Thoracic aorta (tissue), 2 donors: ENCODE measurements at regions not wholly inside any gene's neighbourhood (a gene's known extent, or its start where the extent isn't known, plus 50 kb on each side); places are given as distances from the start of the nearest gene placed in this dataset.

Experiments
- ATAC-seq: fragments of 150-250 bp; one replicate; pipeline ENCODE4 v1.8.0; 2017; ENCODE audit warnings: low read depth; ENCODE audit not compliant: insufficient number of reproducible peaks, low FRiP score
- DNase-seq: peaks from one replicate; pipeline ENCODE4 v3.0.0-alpha.2; 2020; ENCODE audit warnings: low spot score
- H3K27ac ChIP-seq, 2 donors: fragments of 200-600 bp; sonication (generic); 1 replicate in 1 of 2; 2 replicates in 1 of 2; pipeline ENCODE4 v1.5.1; 2016; ENCODE audit warnings: mild to moderate bottlenecking in 2 of 2, moderate library complexity in 2 of 2
- H3K27me3 ChIP-seq: fragments of 200-600 bp; sonication (generic); replicated peaks from 2 replicates; pipeline ENCODE4 v1.6.0; 2016; ENCODE audit warnings: mild to moderate bottlenecking; ENCODE audit not compliant: insufficient read depth
- H3K36me3 ChIP-seq: fragments of 200-600 bp; sonication (generic); one replicate; pipeline ENCODE4 v1.5.1; 2016
- H3K4me1 ChIP-seq, 2 donors: fragments of 200-600 bp; sonication (generic); 1 replicate in 1 of 2; 2 replicates in 1 of 2; pipeline versions ENCODE4 v1.5.1 to v1.6.0; 2016; ENCODE audit warnings: low read depth in 2 of 2, mild to moderate bottlenecking in 1 of 2; ENCODE audit not compliant: control insufficient read depth in 1 of 2
- H3K4me3 ChIP-seq: fragments of 200-600 bp; sonication (generic); 2 replicates; pipeline ENCODE4 v1.5.1; 2016; ENCODE audit warnings: mild to moderate bottlenecking
- H3K9me3 ChIP-seq: fragments of 200-600 bp; sonication (generic); 2 replicates; pipeline ENCODE4 v1.5.1; 2016
- TF ChIP-seq, protein P1 (sequence below): fragments of 200-600 bp; sonication (generic); IDR thresholded peaks from one replicate; pipeline ENCODE4 v1.5.1; 2019; ENCODE audit warnings: antibody characterized with exemption

DNA sequence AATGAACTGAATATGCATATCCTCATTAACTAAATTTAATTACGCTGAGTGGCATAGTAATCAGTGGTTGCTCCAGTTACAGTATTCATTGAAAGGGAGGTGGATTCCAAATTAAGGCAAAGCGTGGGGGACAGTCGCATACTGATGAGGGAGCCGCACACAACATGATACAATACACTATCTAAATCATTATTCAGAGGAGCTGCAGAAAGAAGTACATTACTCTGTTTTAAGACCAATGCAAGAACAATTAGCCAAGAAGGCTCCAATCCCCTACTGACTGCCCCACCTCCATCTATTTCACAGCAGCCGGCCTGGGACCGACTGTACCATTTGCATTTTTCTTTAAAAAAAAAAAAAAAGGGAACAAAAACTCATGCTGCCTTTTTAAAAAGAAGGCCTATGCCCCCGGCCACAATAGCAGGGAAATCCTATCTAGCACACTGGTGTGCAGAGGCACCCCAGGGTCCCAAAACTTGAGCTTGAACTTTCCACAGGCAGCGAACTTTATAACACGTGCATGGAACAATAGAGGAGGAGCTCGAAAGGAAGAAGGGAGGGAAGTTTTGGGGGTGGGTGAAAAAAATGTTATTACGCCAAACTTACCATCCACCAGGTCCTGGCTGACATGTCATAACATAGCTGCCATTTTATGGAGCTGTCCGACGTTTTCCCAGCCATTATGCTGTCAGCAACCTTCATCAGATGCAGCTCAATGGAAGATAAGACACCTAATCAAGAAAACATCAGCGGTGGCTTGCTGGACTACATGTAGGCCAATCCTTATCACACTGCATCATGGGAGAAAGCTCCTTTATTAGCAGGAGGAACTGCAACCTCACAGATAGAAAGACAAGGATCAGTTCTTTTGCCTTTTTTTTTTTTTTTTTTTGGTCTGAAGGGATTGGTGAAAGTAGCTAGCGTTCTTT lies 161.6 kb downstream of the ZDHHC21 start:
- no peaks in the 10 kb centered on the region for H3K36me3 ChIP-seq
- H3K27ac ChIP-seq: no peak overlapping the region
- no peak overlapping the region for H3K4me3 ChIP-seq
- no peaks in the 10 kb centered on the region for H3K9me3 ChIP-seq
- H3K4me1 ChIP-seq: no peaks in the 10 kb centered on the region
- DNase-seq (no peak), ATAC-seq (no peak)
- H3K27me3 ChIP-seq: no peaks in the 10 kb centered on the region
- TF ChIP-seq, protein P1, sequence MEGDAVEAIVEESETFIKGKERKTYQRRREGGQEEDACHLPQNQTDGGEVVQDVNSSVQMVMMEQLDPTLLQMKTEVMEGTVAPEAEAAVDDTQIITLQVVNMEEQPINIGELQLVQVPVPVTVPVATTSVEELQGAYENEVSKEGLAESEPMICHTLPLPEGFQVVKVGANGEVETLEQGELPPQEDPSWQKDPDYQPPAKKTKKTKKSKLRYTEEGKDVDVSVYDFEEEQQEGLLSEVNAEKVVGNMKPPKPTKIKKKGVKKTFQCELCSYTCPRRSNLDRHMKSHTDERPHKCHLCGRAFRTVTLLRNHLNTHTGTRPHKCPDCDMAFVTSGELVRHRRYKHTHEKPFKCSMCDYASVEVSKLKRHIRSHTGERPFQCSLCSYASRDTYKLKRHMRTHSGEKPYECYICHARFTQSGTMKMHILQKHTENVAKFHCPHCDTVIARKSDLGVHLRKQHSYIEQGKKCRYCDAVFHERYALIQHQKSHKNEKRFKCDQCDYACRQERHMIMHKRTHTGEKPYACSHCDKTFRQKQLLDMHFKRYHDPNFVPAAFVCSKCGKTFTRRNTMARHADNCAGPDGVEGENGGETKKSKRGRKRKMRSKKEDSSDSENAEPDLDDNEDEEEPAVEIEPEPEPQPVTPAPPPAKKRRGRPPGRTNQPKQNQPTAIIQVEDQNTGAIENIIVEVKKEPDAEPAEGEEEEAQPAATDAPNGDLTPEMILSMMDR: no peak

DNA sequence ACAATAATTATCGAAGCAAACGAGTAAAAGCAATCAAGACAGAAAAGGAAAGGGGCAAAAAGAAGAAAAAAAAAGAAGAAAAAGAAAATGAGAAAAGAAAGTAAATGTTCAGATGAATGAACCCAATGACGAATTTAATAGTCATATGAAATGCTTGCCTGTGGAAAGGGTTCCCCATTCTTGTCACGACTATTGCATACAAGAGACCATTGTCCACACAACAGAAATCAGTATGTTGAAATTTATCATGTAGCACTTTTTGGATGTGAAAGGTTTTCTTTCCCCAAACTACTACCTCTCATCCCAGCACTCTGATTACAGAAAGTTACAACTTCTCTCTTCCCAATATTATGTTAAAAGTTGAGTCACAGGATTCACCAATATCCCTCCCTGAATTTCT lies 162.4 kb downstream of the ZDHHC21 start:
- TF ChIP-seq, protein P1: no peak
- no peak overlapping the region for H3K27ac ChIP-seq
- DNase-seq: no peak
- no peaks in the 10 kb centered on the region for H3K27me3 ChIP-seq
- H3K9me3 ChIP-seq: no peaks in the 10 kb centered on the region
- no peaks in the 10 kb centered on the region for H3K4me1 ChIP-seq
- no peak overlapping the region for H3K4me3 ChIP-seq
- no peak for ATAC-seq
- H3K36me3 ChIP-seq: no peaks in the 10 kb centered on the region

DNA sequence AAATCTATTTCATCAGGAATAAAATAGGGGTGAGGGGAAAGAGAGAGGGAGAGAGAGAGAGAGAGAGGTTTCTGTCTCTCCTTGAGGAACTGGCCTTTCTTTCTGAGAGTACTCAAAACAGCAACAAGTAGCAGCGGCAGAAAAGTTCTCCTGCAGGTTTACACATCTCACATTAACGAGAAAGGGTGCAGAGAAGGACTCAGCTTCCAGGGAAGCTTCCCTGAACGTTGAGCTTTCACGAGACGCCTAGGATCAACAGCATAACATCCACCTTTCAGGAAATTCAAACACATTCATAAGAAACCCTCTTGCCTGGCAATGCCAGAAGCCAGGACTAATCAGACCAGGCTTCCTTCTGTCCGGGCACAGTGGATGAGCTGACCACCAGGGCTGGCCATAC lies 162.9 kb downstream of the ZDHHC21 start:
- H3K4me3 ChIP-seq: no peak overlapping the region
- H3K27ac ChIP-seq: no peak overlapping the region
- no peak for ATAC-seq

DNA sequence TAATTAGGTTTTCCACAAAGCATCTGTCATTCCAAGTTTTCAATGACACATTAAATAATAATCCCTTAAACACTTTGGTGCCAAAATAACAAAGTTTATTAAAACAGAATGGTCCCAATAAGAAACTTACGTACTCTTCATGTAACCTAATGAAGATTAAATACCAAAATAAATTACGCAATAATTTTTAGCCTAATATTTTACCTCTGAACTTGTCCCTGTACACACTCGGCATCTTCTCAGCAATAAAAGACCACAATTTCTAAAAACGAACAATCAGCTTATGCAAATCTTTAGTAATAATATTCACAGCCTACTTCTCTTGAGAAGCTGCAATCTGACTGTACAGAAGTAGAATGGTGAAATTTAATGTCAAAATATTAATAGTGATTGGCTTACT lies 163.6 kb downstream of the ZDHHC21 start:
- DNase-seq: no peak
- ATAC-seq: no peak
- Histone ChIP-seq H3K36me3 (no peaks in the 10 kb centered on the region), H3K4me3 (no peak overlapping the region), H3K27me3 (no peaks in the 10 kb centered on the region), H3K9me3 (no peaks in the 10 kb centered on the region), H3K27ac (no peak overlapping the region), H3K4me1 (no peaks in the 10 kb centered on the region)
- TF ChIP-seq, protein P1: no peak

More for the DNA sequence above, 162.9 kb downstream of the ZDHHC21 start:
- TF ChIP-seq, protein P1: no peak
- Histone ChIP-seq H3K36me3 (no peaks in the 10 kb centered on the region), H3K9me3 (no peaks in the 10 kb centered on the region), H3K4me1 (no peaks in the 10 kb centered on the region), H3K27me3 (no peaks in the 10 kb centered on the region)
- no peak for DNase-seq

DNA sequence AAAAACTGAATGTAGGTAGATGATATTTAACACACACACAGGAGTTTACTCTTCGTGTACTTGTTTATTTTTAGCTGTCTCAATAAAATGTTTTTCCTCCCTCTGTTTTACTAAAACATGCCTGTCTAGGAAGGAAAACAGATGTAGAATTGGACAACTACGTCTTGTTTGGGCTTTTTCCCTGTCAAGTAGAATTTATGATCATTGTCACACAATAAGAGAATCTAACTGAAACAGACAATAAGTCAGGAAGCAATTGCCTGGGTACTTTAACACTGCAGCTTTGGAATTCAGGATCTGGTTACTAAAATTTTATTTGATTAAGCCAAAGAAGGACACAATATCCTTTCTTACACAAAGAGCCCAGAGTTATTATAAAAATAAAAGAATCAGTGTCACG lies 164.2 kb downstream of the ZDHHC21 start:
- Histone ChIP-seq H3K4me3 (no peak overlapping the region), H3K36me3 (no peaks in the 10 kb centered on the region), H3K4me1 (no peaks in the 10 kb centered on the region), H3K27me3 (no peaks in the 10 kb centered on the region), H3K9me3 (no peaks in the 10 kb centered on the region), H3K27ac (no peak overlapping the region)
- DNase-seq: no peak
- no peak for ATAC-seq
- TF ChIP-seq, protein P1: no peak
